Endothelial cell of umbilical vein (primary cell): ENCODE measurements at regions not wholly inside any gene's neighbourhood (a gene's known extent, or its start where the extent isn't known, plus 50 kb on each side); places are given as distances from the start of the nearest gene placed in this dataset.

ENCODE experiments used
- CTCF ChIP-seq, 2 donors: IDR thresholded peaks; 1 replicate in 1 of 2; 2 replicates in 1 of 2; pipeline ENCODE4 v1.5.1; 2011; ENCODE audit warnings: low read length in 2 of 2, mild to moderate bottlenecking in 2 of 2, moderate library complexity in 2 of 2, control low read depth in 1 of 2, inconsistent platforms in 1 of 2, low read depth in 1 of 2; ENCODE audit not compliant: insufficient read depth in 1 of 2; ENCODE audit errors: extremely low read depth in 1 of 2
- GATA2 ChIP-seq: IDR thresholded peaks from 2 replicates; pipeline ENCODE4 v1.7.0; 2011; ENCODE audit warnings: low read depth, mild to moderate bottlenecking, moderate library complexity, mixed read lengths, low read length; ENCODE audit not compliant: insufficient read length, insufficient read depth
- MAX ChIP-seq: IDR thresholded peaks from 2 replicates; pipeline ENCODE4 v1.6.1; 2011; ENCODE audit not compliant: insufficient read depth, insufficient read length
- POLR2A ChIP-seq: IDR thresholded peaks from 2 replicates; pipeline ENCODE4 v1.6.1; 2012; ENCODE audit warnings: low read depth, mild to moderate bottlenecking, control low read depth, low read length
- POLR2AphosphoS5 ChIP-seq: IDR thresholded peaks from 2 replicates; pipeline ENCODE4 v1.6.1; 2012; ENCODE audit warnings: low read depth, mild to moderate bottlenecking, control low read depth, low read length, moderate library complexity; ENCODE audit not compliant: insufficient read depth

GRCh38 chr18:68588169-68588568, 126.7 kb downstream of the TMX3 start:
- TF ChIP-seq CTCF (IDR thresholded peaks at IDR 0.05; ENCODE audit: extremely low read depth in 1 of 2, insufficient read depth in 1 of 2, low read depth in 1 of 2, low read length in 2 of 2) (no peak), MAX (no peak), POLR2A (no peak), POLR2AphosphoS5 (no peak), GATA2 (no peak)
